Mononuclear cell (primary cell): ENCODE measurements at regions not wholly inside any gene's neighbourhood (a gene's known extent, or its start where the extent isn't known, plus 50 kb on each side); places are given as distances from the start of the nearest gene placed in this dataset.

Source experiments
- H3K27me3 ChIP-seq: 2 replicates; pipeline ENCODE4 v1.6.0; 2011; ENCODE audit warnings: low read length, control low read depth; ENCODE audit not compliant: insufficient read depth
- H3K4me1 ChIP-seq: 2 replicates; pipeline ENCODE4 v1.5.1; 2011; ENCODE audit warnings: mild to moderate bottlenecking, low read length, control low read depth; ENCODE audit not compliant: insufficient read depth
- H3K4me3 ChIP-seq: 2 replicates; pipeline ENCODE4 v1.5.1; 2011; ENCODE audit warnings: mild to moderate bottlenecking, low read length, moderate library complexity
- H3K9me3 ChIP-seq: 2 replicates; pipeline ENCODE4 v1.5.1; 2011; ENCODE audit warnings: low read depth, mild to moderate bottlenecking, control low read depth, low read length

GRCh38 chr1:199353906-199354305 is 673.6 kb upstream of the NR5A2 start:
- Histone ChIP-seq H3K4me3 (no peak overlapping the region), H3K9me3 (no peaks in the 10 kb centered on the region), H3K4me1 (no peaks in the 10 kb centered on the region), H3K27me3 (no peaks in the 10 kb centered on the region)

GRCh38 chr1:199356561-199356960 is 670.9 kb upstream of the NR5A2 start:
- H3K27me3 ChIP-seq, result no peaks in the 10 kb centered on the region
- H3K4me3 ChIP-seq, result no peak overlapping the region
- no peaks in the 10 kb centered on the region for H3K4me1 ChIP-seq
- no peaks in the 10 kb centered on the region for H3K9me3 ChIP-seq

GRCh38 chr1:199357599-199357998 is 669.9 kb upstream of the NR5A2 start:
- no peaks in the 10 kb centered on the region for H3K27me3 ChIP-seq
- no peaks in the 10 kb centered on the region for H3K4me1 ChIP-seq
- no peak overlapping the region for H3K4me3 ChIP-seq
- H3K9me3 ChIP-seq, result no peaks in the 10 kb centered on the region

- Histone ChIP-seq H3K4me1 (no peaks in the 10 kb centered on the region), H3K27me3 (no peaks in the 10 kb centered on the region), H3K9me3 (no peaks in the 10 kb centered on the region), H3K4me3 (no peak overlapping the region)
These were observed 664.5 kb upstream of the NR5A2 start for GRCh38 chr1:199362996-199363395.

- no peaks in the 10 kb centered on the region for H3K27me3 ChIP-seq
- H3K4me3 ChIP-seq, result no peak overlapping the region
- peaks cover 12% of the 10 kb centered on the region for H3K9me3 ChIP-seq
- H3K4me1 ChIP-seq, result no peaks in the 10 kb centered on the region
These were observed 654.4 kb upstream of the NR5A2 start for GRCh38 chr1:199373139-199373538.

GRCh38 chr1:199377211-199377610 is 650.3 kb upstream of the NR5A2 start:
- Histone ChIP-seq H3K4me1 (no peaks in the 10 kb centered on the region), H3K4me3 (no peak overlapping the region), H3K27me3 (no peaks in the 10 kb centered on the region), H3K9me3 (peaks cover 8% of the 10 kb centered on the region)

GRCh38 chr1:199383793-199384192 is 643.7 kb upstream of the NR5A2 start:
- Histone ChIP-seq H3K4me1 (no peaks in the 10 kb centered on the region), H3K4me3 (no peak overlapping the region), H3K9me3 (no peaks in the 10 kb centered on the region), H3K27me3 (no peaks in the 10 kb centered on the region)

GRCh38 chr1:199394856-199395255 is 632.7 kb upstream of the NR5A2 start:
- H3K27me3 ChIP-seq, result no peaks in the 10 kb centered on the region

GRCh38 chr1:199396456-199396855 is 631.1 kb upstream of the NR5A2 start:
- Histone ChIP-seq H3K9me3 (no peaks in the 10 kb centered on the region), H3K4me3 (no peak overlapping the region), H3K27me3 (no peaks in the 10 kb centered on the region), H3K4me1 (no peaks in the 10 kb centered on the region)

More at GRCh38 chr1:199394856-199395255, 632.7 kb upstream of the NR5A2 start:
- Histone ChIP-seq H3K9me3 (no peaks in the 10 kb centered on the region), H3K4me1 (no peaks in the 10 kb centered on the region), H3K4me3 (no peak overlapping the region)

GRCh38 chr1:199399996-199400724 is 627.4 kb upstream of the NR5A2 start:
- Histone ChIP-seq H3K4me1 (no peaks in the 10 kb centered on the region), H3K9me3 (no peaks in the 10 kb centered on the region), H3K27me3 (no peaks in the 10 kb centered on the region), H3K4me3 (no peak overlapping the region)

- H3K27me3 ChIP-seq, result no peaks in the 10 kb centered on the region
- no peaks in the 10 kb centered on the region for H3K4me1 ChIP-seq
- H3K9me3 ChIP-seq, result no peaks in the 10 kb centered on the region
- H3K4me3 ChIP-seq, result no peak overlapping the region
These were observed 623.9 kb upstream of the NR5A2 start for GRCh38 chr1:199403531-199404116.

- no peaks in the 10 kb centered on the region for H3K27me3 ChIP-seq
- no peak overlapping the region for H3K4me3 ChIP-seq
- H3K9me3 ChIP-seq, result no peaks in the 10 kb centered on the region
- H3K4me1 ChIP-seq, result no peaks in the 10 kb centered on the region
These were observed 623.3 kb upstream of the NR5A2 start for GRCh38 chr1:199404191-199404590.

GRCh38 chr1:199404976-199405375 is 622.5 kb upstream of the NR5A2 start:
- Histone ChIP-seq H3K27me3 (no peaks in the 10 kb centered on the region), H3K4me3 (no peak overlapping the region), H3K4me1 (no peaks in the 10 kb centered on the region), H3K9me3 (no peaks in the 10 kb centered on the region)

GRCh38 chr1:199405634-199406196 is 621.8 kb upstream of the NR5A2 start:
- no peaks in the 10 kb centered on the region for H3K27me3 ChIP-seq
- no peak overlapping the region for H3K4me3 ChIP-seq
- H3K4me1 ChIP-seq, result no peaks in the 10 kb centered on the region
- no peaks in the 10 kb centered on the region for H3K9me3 ChIP-seq

- H3K27me3 ChIP-seq, result no peaks in the 10 kb centered on the region
- H3K4me1 ChIP-seq, result no peaks in the 10 kb centered on the region
- no peak overlapping the region for H3K4me3 ChIP-seq
- H3K9me3 ChIP-seq, result no peaks in the 10 kb centered on the region
These were observed 617.0 kb upstream of the NR5A2 start for GRCh38 chr1:199410462-199410861.

GRCh38 chr1:199411506-199411905 is 616.0 kb upstream of the NR5A2 start:
- Histone ChIP-seq H3K4me1 (no peaks in the 10 kb centered on the region), H3K9me3 (peaks cover 4% of the 10 kb centered on the region), H3K4me3 (no peak overlapping the region), H3K27me3 (no peaks in the 10 kb centered on the region)
